Inflammatory macrophage treated with lipopolysaccharide for 1 hour (primary cell): ENCODE measurements at regions not wholly inside any gene's neighbourhood (a gene's known extent, or its start where the extent isn't known, plus 50 kb on each side); places are given as distances from the start of the nearest gene placed in this dataset.

Experiments
- DNase-seq, 2 donors: peaks; one replicate each; pipeline ENCODE4 v3.0.0-alpha.2; 2020 to 2022

- no peak for DNase-seq
These were observed 88.9 kb upstream of the SHH start for GRCh38 chr7:155901176-155901575.

GRCh38 chr7:155899596-155899995 is 87.3 kb upstream of the SHH start:
- DNase-seq, result no peak

- no peak for DNase-seq
These were observed 85.6 kb upstream of the SHH start for GRCh38 chr7:155897758-155898386.

- DNase-seq, result no peak
These were observed 84.4 kb upstream of the SHH start for GRCh38 chr7:155896531-155897263.

- no peak for DNase-seq
These were observed 81.4 kb upstream of the SHH start for GRCh38 chr7:155893664-155894063.

GRCh38 chr7:155893176-155893575 is 80.9 kb upstream of the SHH start:
- DNase-seq, result no peak

- DNase-seq, result no peak
These were observed 77.6 kb upstream of the SHH start for GRCh38 chr7:155889636-155890511.

- DNase-seq, result no peak
These were observed 74.9 kb upstream of the SHH start for GRCh38 chr7:155887174-155887525.

- DNase-seq, result no peak
These were observed 74.3 kb upstream of the SHH start for GRCh38 chr7:155886391-155887173.

GRCh38 chr7:155885167-155886155 is 73.2 kb upstream of the SHH start:
- no peak for DNase-seq

GRCh38 chr7:155884225-155885166 is 72.2 kb upstream of the SHH start:
- no peak for DNase-seq

- DNase-seq, result no peak
These were observed 71.4 kb upstream of the SHH start for GRCh38 chr7:155883491-155884224.

- DNase-seq, result no peak
These were observed 70.3 kb upstream of the SHH start for GRCh38 chr7:155882596-155882995.

- no peak for DNase-seq
These were observed 69.4 kb upstream of the SHH start for GRCh38 chr7:155881471-155882350.

- no peak for DNase-seq
These were observed 68.5 kb upstream of the SHH start for GRCh38 chr7:155880721-155881120.

GRCh38 chr7:155879592-155879991 is 67.3 kb upstream of the SHH start:
- no peak for DNase-seq

GRCh38 chr7:155878674-155879073 is 66.4 kb upstream of the SHH start:
- no peak for DNase-seq

GRCh38 chr7:155878250-155878649 is 66.0 kb upstream of the SHH start:
- DNase-seq, result no peak

GRCh38 chr7:155877167-155877566 is 64.9 kb upstream of the SHH start:
- no peak for DNase-seq
